ENCODE measurements at regions not wholly inside any gene's neighbourhood (a gene's known extent, or its start where the extent isn't known, plus 50 kb on each side); places are given as distances from the start of the nearest gene placed in this dataset.
"Not testable (repeated sequence)": the region's sequence is repeated elsewhere in the genome, so short reads cannot be mapped to it uniquely, and the experiment has no call there.

DNA sequence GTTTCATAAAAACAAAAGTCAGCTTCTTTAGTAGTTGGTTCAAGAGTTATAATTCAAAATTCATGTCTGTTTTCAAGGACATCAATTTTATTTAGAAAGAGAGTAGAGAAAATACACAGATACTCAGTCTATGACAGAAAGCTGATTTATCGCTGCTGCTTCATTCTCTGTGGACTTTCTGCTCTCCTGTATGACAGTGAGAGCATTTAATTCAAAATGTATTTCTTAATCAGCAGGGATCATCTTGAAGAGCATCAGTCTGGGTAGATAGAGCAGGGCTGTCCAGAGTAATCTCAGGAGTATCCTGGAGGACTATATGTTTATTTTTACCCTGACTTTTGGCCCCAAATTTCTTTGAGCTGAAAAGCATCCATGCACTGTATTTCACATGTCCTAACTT, 1676.7 kb downstream of the REEP3 start:
- DNase-seq (ENCODE audit: extremely low spot score, insufficient read length, low read depth), result no peak
- no peak for FAIRE-seq

DNA sequence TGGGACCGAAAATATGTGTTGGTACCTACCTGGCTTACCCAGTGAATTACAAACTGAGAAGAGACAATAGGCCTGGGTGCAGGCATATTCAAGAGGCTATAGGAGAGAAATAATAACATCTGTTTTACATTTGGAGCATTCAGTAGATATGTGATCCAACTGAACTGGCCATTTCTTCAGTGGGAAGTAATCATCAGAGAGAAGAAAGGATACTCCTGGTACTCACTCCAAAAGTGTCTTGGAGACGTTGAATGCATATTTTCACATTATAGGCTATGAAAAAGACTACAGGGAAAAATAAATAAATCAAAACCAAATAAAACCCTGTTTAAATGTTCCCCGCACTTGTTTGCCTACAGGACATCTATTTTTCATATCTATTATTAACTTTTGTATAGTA, 1680.3 kb downstream of the REEP3 start:
- FAIRE-seq (no peak), DNase-seq (ENCODE audit: extremely low spot score, insufficient read length, low read depth) (no peak)

DNA sequence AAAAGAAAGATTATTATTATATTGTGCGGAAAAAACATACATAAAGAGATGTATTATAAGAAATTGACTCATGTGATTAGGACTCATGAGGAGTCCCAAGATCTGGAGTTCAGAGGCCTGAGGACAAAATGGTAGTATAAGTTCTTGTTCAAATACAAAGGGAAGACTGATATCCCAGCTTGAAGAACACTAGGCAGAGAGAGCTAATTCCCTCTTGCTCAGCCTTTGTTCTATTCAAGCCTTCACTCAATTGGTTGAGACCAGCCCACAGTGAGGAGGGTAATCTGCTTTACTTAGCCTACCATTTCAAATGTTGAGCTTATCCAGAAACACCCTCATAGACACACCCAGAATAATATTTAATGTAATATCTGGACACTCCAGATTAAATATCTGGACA, 1683.8 kb downstream of the REEP3 start:
- no peak for FAIRE-seq

DNA sequence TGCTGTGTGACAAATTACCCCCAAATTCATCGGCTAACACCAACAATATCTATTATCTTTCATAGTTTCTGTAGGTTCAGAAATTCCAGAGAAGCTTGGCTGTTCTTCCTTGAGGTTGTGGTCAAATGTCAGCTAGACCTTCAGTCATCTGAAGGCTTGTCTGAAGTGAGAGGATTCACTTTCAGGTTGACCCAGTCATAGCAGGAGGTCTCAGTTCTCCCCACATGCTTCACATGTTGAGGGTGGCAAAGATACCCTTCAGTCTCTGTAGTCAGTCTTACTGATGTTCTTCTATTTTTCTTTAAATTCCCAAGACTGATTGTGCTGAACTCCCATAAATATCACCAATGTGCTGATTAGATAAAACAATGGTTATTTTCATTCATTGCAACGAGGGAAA, 1692.0 kb downstream of the REEP3 start:
- FAIRE-seq, result no peak
- DNase-seq (ENCODE audit: extremely low spot score, insufficient read length, low read depth), result no peak

More for the DNA sequence above, 1683.8 kb downstream of the REEP3 start:
- DNase-seq (ENCODE audit: extremely low spot score, insufficient read length, low read depth), result no peak

DNA sequence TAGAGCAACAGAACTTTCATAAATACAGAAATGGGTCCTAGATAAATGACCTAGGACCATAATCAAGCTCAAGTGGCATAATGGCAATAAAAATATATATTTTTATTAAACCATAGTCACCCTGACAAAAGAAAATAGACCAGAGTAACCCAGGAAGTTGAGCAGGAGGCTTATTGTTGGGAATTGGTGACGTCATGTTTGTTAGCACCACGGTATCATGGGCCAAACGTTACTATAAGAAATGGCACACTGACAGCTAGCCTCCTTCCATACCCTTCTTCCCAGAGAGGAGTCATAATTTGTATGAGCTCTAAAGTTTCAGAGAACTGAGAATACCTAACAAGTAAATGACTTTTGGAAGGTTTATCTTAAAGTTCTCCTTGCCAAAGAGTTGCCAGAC, 1698.2 kb downstream of the REEP3 start:
- no peak for FAIRE-seq
- no peak for DNase-seq (ENCODE audit: extremely low spot score, insufficient read length, low read depth)

DNA sequence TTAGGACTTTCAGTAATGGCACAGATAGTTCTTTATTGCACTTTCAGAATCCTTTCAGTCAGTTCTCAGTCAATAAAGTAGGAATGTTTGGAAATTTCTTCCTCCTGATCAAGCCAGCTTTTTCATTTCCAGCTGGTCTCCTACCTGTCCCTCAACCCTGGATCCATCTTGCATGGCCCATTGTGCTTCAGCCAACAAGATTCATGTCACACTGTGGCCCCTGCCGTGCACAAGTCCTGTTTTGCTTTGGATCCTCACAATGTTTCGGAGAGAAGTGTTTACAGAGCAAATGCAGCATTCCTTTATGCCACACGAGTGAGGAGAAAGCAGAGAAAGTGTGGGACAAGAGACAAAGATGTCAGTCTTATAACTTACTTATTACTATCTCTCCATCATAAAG, 1694.7 kb upstream of the LRRTM3 start:
- FAIRE-seq (no peak), DNase-seq (ENCODE audit: extremely low spot score, insufficient read length, low read depth) (no peak)

DNA sequence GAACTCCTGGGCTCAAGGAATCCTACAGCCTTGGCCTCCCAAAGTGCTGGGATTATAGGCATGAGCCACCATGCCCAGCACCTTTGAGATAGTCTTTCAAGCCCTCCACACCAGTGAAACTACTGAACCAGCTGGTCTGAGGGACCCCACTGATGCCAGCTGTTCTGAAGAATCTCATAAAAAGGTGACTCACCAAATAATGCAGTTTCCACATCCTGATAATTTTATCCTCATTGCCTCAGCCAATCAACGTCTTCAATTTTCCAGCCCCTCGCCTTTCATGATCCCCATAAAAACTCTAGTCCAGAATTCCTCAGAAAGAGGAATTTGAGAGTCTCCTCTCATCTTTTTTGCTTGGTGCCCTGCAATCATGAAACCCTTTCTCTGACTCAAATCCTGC, 1691.6 kb upstream of the LRRTM3 start:
- FAIRE-seq, result no peak
- no peak for DNase-seq (ENCODE audit: extremely low spot score, insufficient read length, low read depth)

DNA sequence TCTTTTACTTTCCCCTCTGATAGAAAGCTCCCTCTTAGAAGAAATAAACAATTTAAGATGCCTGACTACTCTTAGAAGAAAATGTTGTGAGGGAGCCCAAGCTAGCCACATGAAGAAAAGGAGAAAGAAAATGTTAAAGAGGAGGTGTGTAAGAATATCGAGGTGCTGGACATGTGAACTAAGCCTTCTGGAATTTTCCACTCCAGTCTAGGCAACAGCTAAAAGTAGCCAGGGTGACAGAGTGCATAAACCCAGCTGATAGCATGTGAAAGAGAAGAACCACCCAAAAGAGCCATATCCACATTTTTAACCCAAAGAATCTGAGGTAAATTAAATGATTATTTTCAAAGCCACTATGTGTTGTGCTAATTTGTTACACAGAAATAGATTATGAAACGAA, 1690.6 kb upstream of the LRRTM3 start:
- no peak for DNase-seq (ENCODE audit: extremely low spot score, insufficient read length, low read depth)
- FAIRE-seq, result no peak

DNA sequence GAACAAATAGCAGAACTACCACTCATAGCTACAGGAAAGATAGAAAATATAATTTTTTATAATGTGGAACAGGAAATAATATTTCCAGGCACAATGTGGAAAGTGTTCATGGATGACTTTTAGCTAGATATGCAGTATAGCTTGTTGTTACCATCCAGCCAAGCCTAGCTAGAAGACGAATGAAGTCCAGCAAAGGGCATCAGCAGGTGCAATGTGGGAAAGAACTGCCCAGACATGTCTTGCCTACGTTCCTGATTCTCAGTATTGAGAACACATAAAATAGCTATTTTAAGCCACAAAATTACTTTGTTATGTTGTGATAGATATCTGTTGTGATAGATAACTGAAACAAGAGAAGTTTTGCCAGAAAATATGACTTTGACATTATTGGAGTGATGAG, 1690.0 kb upstream of the LRRTM3 start:
- DNase-seq (ENCODE audit: extremely low spot score, insufficient read length, low read depth), result no peak
- FAIRE-seq, result no peak

DNA sequence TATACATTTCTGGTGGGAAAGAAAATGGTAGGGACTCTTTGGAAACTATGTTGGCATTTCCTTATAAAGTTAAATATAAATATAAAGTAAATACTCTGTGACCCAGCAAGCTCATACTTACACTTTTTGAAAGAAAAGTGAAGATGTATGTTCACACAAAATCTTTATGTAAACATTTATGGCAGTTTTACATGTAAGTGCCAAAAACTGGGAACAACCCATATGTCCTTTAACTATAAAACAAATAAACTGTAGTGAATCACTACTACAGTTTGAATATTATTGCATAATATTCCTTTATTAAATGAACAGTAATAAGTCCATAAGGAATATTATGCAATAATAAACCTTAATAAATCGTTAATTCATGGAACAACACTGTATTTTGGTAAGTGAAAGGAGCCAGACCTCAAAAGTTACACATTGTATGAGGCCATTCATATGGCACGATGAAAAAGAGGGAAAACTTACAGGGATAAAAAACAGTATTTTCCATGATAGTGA, 1660.3 kb upstream of the LRRTM3 start:
- DNase-seq (ENCODE audit: extremely low spot score, insufficient read length, low read depth) (no peak), FAIRE-seq (no peak)

DNA sequence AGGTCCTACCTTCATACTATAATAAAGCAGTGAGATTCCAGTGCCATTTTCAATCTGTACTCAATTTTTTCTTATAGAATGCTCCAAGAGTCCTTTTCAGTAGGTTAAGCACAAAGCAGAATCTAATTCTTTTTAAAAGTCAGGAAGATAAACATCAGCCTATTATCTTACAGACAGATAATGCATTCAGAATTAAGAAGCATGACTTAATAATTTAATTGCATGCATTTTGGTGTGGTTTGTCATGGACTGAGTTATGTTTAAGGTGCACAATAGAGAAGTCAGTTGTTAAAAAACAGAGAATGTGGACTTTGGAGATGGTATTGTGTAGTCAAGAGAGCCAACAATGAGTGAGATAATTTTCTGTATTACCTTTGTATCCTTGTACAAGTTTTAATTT, 1656.3 kb upstream of the LRRTM3 start:
- DNase-seq (ENCODE audit: extremely low spot score, insufficient read length, low read depth); FAIRE-seq: not testable (repeated sequence)

DNA sequence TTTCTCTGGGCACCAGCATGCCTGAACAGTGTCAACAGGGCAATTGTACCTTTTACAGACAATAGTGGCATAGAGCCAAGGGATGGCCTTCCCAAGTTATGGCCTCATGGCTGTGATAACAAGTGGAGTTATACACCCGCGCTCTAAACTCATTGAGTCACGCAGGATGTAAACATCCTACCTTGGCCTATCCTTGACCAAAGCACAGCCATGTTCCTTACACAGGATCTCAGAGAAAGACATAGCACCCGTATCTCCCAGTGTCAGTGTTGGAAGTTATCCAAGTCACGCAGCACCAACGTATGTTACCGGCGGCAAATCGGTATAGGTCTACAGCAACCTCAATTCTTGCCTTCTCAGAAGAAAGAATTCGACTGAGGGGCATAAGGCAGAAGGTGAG, 1654.9 kb upstream of the LRRTM3 start:
- no peak for DNase-seq (ENCODE audit: extremely low spot score, insufficient read length, low read depth)
- no peak for FAIRE-seq

DNA sequence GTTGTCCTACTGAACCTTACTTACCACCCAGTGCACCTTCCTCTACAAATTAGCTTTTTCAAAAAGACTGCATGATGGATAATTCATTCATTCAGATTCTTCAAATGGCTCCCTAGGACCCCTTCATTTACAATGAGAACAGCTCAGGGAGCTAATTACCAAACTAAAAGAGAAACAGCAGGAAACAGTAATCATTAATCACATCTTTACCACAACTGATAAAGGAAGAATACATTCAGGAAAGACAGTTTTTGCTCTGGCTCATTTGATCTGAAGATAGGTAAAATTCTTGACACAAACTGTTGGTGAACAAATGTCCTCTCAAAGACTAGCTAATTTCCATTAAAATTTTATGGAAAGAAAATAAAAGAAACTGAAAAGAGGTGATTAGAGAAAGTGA, 1652.7 kb upstream of the LRRTM3 start:
- DNase-seq (ENCODE audit: extremely low spot score, insufficient read length, low read depth) (no peak), FAIRE-seq (no peak)

DNA sequence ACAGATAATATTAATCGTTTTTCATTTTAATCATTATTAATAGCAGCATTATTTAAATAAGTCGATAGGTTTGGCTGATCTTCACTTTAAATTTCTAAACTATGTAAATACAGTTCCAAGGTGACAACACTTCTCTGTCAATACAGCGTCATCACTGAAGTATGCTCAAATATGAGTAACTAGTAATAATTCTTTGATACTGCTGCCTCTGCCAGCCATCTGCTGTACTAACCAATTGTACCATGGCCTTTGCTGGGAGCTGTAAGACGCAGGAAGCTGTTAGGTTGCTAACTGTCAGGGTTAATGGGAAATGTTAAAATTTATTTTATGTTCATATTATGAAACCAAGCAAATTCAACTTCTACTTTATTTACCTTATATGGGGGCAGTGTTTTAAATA, 1650.5 kb upstream of the LRRTM3 start:
- DNase-seq (ENCODE audit: extremely low spot score, insufficient read length, low read depth) (no peak), FAIRE-seq (no peak)

DNA sequence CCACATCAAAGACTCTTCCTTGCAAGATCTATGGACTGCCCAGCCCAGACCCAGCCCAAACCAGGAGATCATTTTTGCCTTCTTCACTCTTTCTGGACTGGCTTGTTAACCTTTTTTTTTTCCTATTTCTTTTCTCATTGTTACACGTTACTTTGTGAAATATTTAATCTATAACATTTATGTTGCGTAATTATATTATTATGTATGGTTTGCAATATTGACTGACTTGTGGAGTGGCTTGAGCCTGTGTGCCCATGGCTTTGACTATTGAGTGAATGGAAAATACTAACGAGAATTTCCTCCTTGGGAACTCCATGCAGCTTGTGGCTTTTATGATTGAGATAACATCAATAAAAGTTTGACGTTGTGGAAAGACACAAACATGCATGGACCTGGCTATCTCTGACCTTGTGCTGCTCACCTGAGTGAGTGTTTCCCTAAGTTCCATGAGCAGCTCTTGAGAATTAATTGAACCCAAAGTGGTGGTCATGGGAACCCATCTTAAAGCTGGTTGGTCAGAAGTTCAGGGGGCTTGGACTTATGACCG, 1641.3 kb upstream of the LRRTM3 start:
- no peak for FAIRE-seq
- no peak for DNase-seq (ENCODE audit: extremely low spot score, insufficient read length, low read depth)

DNA sequence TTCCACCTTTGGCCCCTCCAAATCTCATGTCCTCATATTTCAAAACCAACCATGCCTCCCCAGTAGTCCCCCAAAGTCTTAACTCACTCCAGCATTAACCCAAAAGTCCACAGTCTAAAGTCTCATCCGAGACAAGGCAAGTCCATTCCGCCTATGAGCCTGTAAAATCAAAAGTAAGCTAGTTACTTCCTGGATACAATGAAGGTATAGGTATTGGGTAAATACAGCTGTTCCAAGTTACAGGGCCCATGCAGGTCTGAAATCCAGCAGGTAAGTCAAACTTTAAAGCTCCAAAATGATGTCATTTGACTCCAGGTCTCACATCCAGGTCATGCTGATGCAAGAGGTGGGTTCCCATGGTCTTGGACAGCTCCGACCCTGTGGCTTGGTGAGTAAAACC, 1640.1 kb upstream of the LRRTM3 start:
- FAIRE-seq; DNase-seq (ENCODE audit: extremely low spot score, insufficient read length, low read depth): not testable (repeated sequence)

DNA sequence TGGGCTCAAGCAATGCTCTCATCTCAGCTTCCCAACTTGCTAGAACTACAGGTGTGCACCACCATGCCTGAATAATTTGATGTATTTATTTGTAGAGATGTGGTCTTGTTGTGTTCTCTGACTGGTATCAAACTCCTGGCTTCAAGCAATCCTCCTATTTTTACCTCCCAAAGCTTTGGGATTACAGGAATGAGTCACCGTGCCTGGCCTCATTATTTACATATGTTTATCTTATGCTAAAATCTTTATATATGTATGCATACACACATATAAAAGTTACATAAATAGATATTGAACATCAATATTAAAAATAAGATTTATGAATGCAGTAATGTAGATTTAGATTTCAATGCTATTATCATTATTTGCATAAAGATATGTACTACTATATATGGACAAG, 1634.5 kb upstream of the LRRTM3 start:
- DNase-seq (ENCODE audit: extremely low spot score, insufficient read length, low read depth), result no peak
- FAIRE-seq, result no peak

DNA sequence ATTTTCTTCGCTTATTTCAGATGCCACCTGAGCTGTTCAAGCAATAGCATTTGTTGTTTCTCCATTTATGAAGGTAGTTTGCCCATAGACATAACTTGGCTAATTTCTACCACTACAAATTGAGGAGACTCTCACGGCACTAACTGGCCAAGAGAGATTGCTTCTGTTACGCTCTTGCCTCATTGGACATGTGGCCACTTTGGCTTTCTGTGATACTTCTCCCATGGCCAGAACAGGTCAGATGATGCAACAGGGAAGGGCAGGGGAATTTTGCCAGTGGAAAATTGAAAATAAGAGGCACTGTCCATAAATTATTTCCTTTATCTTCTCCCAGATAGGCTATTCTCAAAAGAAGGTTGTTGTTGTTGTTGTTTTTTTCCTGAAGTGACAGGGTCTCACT, 1633.3 kb upstream of the LRRTM3 start:
- DNase-seq (ENCODE audit: extremely low spot score, insufficient read length, low read depth) (no peak), FAIRE-seq (no peak)

DNA sequence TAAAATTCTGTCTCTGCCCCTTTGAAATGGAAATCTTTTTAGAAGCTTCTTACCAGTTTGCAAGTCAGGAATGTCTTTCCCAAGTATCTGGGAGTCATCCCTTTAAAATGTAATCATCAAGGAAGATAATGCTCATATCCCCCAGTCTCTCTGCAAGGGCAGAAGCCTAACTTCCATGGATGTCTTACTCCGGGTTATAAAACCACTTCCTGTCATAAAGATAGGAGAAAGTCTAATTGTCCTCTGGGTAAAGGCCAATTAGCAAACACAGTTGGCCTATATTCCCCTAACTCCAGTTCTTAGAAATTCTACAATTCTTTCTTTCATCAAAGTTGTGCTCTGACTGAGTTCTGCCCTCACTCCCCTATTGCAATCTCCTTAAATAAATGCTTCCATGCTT, 1631.5 kb upstream of the LRRTM3 start:
- FAIRE-seq (no peak), DNase-seq (ENCODE audit: extremely low spot score, insufficient read length, low read depth) (no peak)

DNA sequence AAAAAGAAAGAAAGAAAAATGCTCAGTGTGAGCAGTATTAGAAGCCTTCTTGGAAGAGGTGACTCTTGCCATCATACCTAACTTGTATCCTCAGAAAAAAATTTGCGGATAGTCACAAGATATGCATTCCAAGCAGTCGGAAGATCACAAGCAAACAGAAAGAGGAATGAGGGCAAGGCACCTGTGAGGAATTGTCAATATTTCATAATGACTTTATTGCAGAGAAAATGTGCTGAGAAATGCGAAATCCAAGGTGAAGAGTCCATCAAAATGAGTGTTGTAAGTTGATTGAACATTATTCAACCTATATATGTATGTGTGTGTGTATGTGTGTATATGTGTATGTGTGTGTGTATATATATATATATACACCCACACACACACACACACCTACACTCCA, 1624.7 kb upstream of the LRRTM3 start:
- no peak for FAIRE-seq
- DNase-seq (ENCODE audit: extremely low spot score, insufficient read length, low read depth), result no peak

DNA sequence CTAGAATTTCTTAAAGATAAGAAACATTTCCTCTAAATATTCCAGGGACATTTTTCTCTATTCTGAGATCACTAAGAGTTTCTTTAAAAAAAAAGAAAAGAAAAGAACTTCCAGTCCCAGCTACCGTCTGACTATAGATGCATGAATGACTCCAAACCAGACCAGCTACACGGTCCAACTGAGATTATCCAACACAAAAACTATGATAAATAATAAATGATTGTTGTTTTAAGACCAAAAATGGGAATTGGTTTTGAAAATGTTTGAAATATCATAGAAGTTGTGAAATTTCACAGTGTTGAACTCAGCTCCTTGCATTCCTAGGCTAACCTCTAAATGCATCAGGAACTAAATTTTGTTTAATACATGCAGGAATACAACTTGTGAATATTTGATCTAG, 1619.6 kb upstream of the LRRTM3 start:
- FAIRE-seq, result no peak
- no peak for DNase-seq (ENCODE audit: extremely low spot score, insufficient read length, low read depth)

DNA sequence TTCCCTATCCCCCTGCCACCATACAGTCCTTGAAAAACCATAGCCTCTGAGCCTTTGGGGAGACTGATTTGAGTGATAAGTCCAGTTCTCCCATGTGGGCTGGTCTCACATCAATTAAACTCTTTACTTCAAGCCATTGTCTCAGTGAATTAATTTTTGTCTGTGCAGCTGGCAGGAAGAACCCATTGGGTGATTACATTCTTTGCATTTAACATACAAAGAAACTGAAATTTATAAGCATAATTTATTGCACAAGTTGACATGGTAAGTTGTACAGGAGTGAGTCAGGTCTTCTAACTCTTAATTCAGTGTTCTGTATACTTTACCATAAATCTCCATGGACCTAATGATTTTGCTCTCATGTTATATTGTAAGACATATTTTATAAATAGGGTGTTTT, 1613.0 kb upstream of the LRRTM3 start:
- DNase-seq (ENCODE audit: extremely low spot score, insufficient read length, low read depth) (no peak), FAIRE-seq (no peak)

DNA sequence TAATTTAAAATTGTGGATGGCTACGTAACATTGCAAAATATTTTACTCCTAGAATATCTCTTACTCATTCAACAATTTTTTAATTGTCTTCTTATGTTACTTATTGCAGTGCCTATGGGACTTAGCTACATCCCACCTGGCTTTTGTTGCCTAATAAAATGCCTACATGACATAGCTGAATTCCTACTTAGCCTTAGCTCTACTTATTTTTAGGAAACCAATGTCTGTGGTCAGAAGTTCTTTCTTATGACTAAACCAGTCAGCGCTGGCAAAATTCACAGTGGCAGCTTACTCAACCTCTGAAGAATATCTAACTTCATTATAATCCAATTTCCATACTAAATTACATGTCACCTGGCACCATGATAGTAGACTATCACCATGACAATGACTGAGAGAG, 1612.4 kb upstream of the LRRTM3 start:
- FAIRE-seq, result no peak
- DNase-seq (ENCODE audit: extremely low spot score, insufficient read length, low read depth), result no peak
